H1 (cell line): ENCODE measurements at regions not wholly inside any gene's neighbourhood (a gene's known extent, or its start where the extent isn't known, plus 50 kb on each side); places are given as distances from the start of the nearest gene placed in this dataset.

Source experiments
- CEBPB ChIP-seq: IDR thresholded peaks from 2 replicates; pipeline ENCODE4 v1.6.1; 2012; ENCODE audit warnings: low read depth, low read length
- NANOG ChIP-seq: IDR thresholded peaks from 2 replicates; pipeline ENCODE4 v1.6.1; 2011; ENCODE audit warnings: low read length, low read depth, mild to moderate bottlenecking, inconsistent platforms; ENCODE audit not compliant: insufficient read depth, poor library complexity, severe bottlenecking
- SP1 ChIP-seq: IDR thresholded peaks from 2 replicates; pipeline ENCODE4 v1.6.1; 2011; ENCODE audit warnings: low read depth, low read length
- TEAD4 ChIP-seq: IDR thresholded peaks from 2 replicates; pipeline ENCODE4 v1.6.1; 2012; ENCODE audit warnings: low read depth, low read length, inconsistent platforms, mixed read lengths
- TF ChIP-seq, protein P1 (sequence below): IDR thresholded peaks from 2 replicates; pipeline ENCODE4 v1.6.1; 2012; ENCODE audit warnings: low read length, inconsistent platforms

- TF ChIP-seq, protein P1, sequence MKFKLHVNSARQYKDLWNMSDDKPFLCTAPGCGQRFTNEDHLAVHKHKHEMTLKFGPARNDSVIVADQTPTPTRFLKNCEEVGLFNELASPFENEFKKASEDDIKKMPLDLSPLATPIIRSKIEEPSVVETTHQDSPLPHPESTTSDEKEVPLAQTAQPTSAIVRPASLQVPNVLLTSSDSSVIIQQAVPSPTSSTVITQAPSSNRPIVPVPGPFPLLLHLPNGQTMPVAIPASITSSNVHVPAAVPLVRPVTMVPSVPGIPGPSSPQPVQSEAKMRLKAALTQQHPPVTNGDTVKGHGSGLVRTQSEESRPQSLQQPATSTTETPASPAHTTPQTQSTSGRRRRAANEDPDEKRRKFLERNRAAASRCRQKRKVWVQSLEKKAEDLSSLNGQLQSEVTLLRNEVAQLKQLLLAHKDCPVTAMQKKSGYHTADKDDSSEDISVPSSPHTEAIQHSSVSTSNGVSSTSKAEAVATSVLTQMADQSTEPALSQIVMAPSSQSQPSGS: no peak
- no peak for TF ChIP-seq SP1
- TF ChIP-seq NANOG: no peak
- no peak for TF ChIP-seq CEBPB
- no peak for TF ChIP-seq TEAD4
- TF ChIP-seq, all 59 proteins: peak for 0
These were observed 168.8 kb downstream of the TANC2 start (continued) for GRCh38 chr17:63134867-63135266.
